ENCODE measurements at regions not wholly inside any gene's neighbourhood (a gene's known extent, or its start where the extent isn't known, plus 50 kb on each side); places are given as distances from the start of the nearest gene placed in this dataset.
"Not testable (repeated sequence)": the region's sequence is repeated elsewhere in the genome, so short reads cannot be mapped to it uniquely, and the experiment has no call there.

DNA sequence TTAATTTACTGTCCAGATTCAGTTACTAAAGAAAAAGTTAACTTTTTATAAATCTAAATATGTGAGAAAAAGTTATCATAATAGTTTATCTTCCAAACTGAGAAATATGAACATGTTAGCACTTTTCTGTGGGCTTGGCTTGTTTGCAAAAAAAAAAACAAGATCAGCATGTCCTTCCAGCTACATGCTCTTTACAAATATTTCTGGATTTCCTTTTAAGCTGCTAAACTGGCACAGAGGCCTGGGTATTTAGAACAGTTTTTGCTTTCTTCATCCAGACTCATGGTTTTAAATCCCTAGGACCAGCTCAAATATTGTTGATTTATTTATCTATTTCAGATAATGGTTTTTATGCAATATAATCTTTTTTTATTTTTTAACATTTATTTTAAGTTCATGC lies 1444.5 kb upstream of the FLRT2 start:
- Histone ChIP-seq H3K9ac (ENCODE audit: low read depth in 1 of 2, low read length in 2 of 2) (no peak overlapping the region), H3K9me3 (ENCODE audit: control insufficient read depth in 1 of 2, low read length in 2 of 2) (peaks cover 1 to 16% of the 10 kb centered on the region in 2 donors), H3K27me3 (ENCODE audit: control insufficient read depth in 1 of 2, insufficient read depth in 2 of 2, low read length in 2 of 2) (no peaks in the 10 kb centered on the region), H3K27ac (ENCODE audit: low read depth, low read length) (no peak overlapping the region), H3K4me1 (ENCODE audit: control insufficient read depth in 1 of 2, insufficient read depth in 2 of 2, low read length in 2 of 2) (no peaks in the 10 kb centered on the region), H3K36me3 (ENCODE audit: control insufficient read depth in 1 of 2, insufficient read depth in 2 of 2, low read length in 2 of 2) (no peaks in the 10 kb centered on the region), H3K4me3 (ENCODE audit: low read depth in 1 of 2, low read length in 2 of 2) (no peak overlapping the region)

DNA sequence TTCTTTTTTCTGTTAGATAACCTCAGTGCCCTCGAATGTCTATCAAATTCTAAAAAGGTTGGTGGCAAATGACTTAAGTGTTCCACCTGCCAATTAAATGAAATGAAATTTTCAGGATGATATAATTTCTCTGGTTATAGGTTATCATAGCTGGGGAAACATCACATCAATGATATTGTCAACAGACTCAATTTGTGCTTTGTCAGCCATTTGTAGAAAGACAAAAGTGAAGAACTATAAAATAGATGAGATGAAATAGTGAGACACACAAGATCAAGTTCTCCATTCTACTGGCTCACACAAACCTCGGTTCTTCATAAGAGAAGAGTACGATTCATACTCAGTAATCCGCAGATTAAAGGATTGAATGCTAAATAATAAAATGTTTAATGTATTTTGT lies 1443.2 kb upstream of the FLRT2 start:
- no peak overlapping the region for H3K27ac ChIP-seq (ENCODE audit: low read depth, low read length)
- H3K9me3 ChIP-seq (ENCODE audit: control insufficient read depth in 1 of 2, low read length in 2 of 2), result peaks cover 12 to 15% of the 10 kb centered on the region in 2 donors
- no peaks in the 10 kb centered on the region for H3K27me3 ChIP-seq (ENCODE audit: control insufficient read depth in 1 of 2, insufficient read depth in 2 of 2, low read length in 2 of 2)
- no peak overlapping the region for H3K9ac ChIP-seq (ENCODE audit: low read depth in 1 of 2, low read length in 2 of 2)
- no peak overlapping the region for H3K4me3 ChIP-seq (ENCODE audit: low read depth in 1 of 2, low read length in 2 of 2)
- no peaks in the 10 kb centered on the region for H3K4me1 ChIP-seq (ENCODE audit: control insufficient read depth in 1 of 2, insufficient read depth in 2 of 2, low read length in 2 of 2)
- H3K36me3 ChIP-seq (ENCODE audit: control insufficient read depth in 1 of 2, insufficient read depth in 2 of 2, low read length in 2 of 2), result no peaks in the 10 kb centered on the region

DNA sequence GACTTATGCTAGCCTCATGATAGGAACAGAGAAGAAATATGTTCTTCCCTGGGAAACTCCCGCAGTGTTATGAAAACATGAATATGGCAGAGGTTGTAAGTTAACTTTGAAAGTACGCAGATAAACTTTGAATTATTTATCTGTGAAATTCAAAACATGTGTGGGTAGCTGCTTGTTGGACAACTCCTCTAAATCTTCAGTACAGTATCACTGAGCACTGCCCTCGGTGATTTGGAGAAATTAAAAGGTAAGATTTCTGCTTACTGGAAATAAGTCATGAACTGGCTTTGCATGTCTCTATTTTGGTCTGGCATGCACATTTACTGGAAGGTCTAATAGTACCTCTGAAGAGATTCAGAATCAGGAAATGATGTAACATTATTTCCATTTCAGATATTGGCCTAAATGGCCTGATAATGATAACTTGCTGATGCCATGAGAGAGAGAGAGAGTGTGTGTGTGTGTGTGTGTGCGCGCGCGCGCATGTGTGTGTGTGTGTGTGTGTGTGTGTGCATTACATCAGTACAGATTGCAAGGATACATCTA lies 1441.9 kb upstream of the FLRT2 start:
- H3K4me1 ChIP-seq (ENCODE audit: control insufficient read depth in 1 of 2, insufficient read depth in 2 of 2, low read length in 2 of 2), result no peaks in the 10 kb centered on the region
- H3K27me3 ChIP-seq (ENCODE audit: control insufficient read depth in 1 of 2, insufficient read depth in 2 of 2, low read length in 2 of 2), result no peaks in the 10 kb centered on the region
- H3K9me3 ChIP-seq (ENCODE audit: control insufficient read depth in 1 of 2, low read length in 2 of 2), result peaks cover 13 to 15% of the 10 kb centered on the region in 2 donors
- no peak overlapping the region for H3K27ac ChIP-seq (ENCODE audit: low read depth, low read length)
- H3K36me3 ChIP-seq (ENCODE audit: control insufficient read depth in 1 of 2, insufficient read depth in 2 of 2, low read length in 2 of 2), result no peaks in the 10 kb centered on the region
- no peak overlapping the region for H3K9ac ChIP-seq (ENCODE audit: low read depth in 1 of 2, low read length in 2 of 2)
- no peak overlapping the region for H3K4me3 ChIP-seq (ENCODE audit: low read depth in 1 of 2, low read length in 2 of 2)

DNA sequence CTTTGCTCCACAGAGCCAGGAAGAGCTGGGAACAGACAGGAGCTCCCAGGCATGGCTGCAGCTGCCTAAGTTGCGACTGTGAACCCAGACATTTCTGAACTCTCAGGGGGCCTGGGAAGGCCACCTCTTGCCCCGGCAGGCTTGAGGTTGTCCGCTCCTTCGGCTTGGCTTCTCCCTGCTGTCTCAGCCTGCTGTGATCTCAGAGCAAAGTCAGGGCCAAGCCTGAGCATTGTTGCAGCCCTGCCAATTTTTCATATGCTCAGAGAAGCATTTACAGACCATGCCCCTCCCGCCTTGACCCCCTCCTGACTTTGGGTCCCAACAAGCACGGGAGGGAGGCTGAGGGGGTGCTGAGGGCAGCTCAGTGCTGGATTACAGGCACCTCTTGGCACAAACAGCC lies 1439.1 kb upstream of the FLRT2 start:
- no peaks in the 10 kb centered on the region for H3K36me3 ChIP-seq (ENCODE audit: control insufficient read depth in 1 of 2, insufficient read depth in 2 of 2, low read length in 2 of 2)
- no peaks in the 10 kb centered on the region for H3K27me3 ChIP-seq (ENCODE audit: control insufficient read depth in 1 of 2, insufficient read depth in 2 of 2, low read length in 2 of 2)
- no peak overlapping the region for H3K9ac ChIP-seq (ENCODE audit: low read depth in 1 of 2, low read length in 2 of 2)
- peaks cover 13 to 15% of the 10 kb centered on the region in 2 donors for H3K9me3 ChIP-seq (ENCODE audit: control insufficient read depth in 1 of 2, low read length in 2 of 2)
- no peak overlapping the region for H3K27ac ChIP-seq (ENCODE audit: low read depth, low read length)
- no peaks in the 10 kb centered on the region for H3K4me1 ChIP-seq (ENCODE audit: control insufficient read depth in 1 of 2, insufficient read depth in 2 of 2, low read length in 2 of 2)
- H3K4me3 ChIP-seq (ENCODE audit: low read depth in 1 of 2, low read length in 2 of 2), result no peak overlapping the region

DNA sequence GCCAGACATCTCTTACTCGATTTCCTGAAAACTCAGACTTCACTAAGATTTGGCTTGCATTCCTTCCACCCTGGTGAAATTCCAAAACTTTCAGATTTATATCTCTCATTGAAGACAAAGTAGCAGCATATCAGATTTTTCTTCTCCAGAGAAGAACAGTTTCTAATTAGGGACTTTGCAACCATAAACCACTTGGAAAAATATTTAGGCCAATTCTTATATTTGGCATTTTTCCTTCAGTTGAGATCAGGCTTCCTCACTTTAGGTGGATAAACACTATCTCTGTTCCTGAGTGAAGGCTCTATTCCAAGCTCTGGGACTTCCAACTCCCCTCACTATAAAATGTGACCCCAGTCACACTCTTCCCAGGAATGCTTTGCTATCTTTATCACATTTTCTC lies 1434.3 kb upstream of the FLRT2 start:
- Histone ChIP-seq H3K27me3 (ENCODE audit: control insufficient read depth in 1 of 2, insufficient read depth in 2 of 2, low read length in 2 of 2) (no peaks in the 10 kb centered on the region), H3K4me3 (ENCODE audit: low read depth in 1 of 2, low read length in 2 of 2) (no peak overlapping the region), H3K9me3 (ENCODE audit: control insufficient read depth in 1 of 2, low read length in 2 of 2) (peaks cover 12 to 16% of the 10 kb centered on the region in 2 donors), H3K4me1 (ENCODE audit: control insufficient read depth in 1 of 2, insufficient read depth in 2 of 2, low read length in 2 of 2) (no peaks in the 10 kb centered on the region), H3K9ac (ENCODE audit: low read depth in 1 of 2, low read length in 2 of 2) (no peak overlapping the region), H3K36me3 (ENCODE audit: control insufficient read depth in 1 of 2, insufficient read depth in 2 of 2, low read length in 2 of 2) (no peaks in the 10 kb centered on the region), H3K27ac (ENCODE audit: low read depth, low read length) (no peak overlapping the region)

DNA sequence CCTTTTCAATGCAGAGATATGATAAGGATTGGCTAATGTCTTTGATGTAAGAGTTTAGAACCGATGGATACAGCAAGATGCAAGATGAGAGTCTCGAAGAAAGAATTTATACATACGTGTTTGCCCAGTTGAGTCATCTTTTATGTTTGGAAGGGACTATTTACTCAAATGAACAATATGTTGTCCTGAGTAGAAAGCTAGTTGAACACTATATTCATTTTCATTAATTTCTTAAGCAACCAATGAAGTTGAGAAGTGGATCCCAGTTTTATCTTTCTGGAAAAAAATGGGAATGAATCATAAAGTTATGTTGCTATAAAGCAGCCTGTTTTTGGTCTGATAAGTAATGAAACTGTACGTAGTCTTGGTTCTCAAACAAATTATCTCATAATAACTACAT lies 1431.7 kb upstream of the FLRT2 start:
- H3K27ac ChIP-seq (ENCODE audit: low read depth, low read length), result no peak overlapping the region
- no peaks in the 10 kb centered on the region for H3K27me3 ChIP-seq (ENCODE audit: control insufficient read depth in 1 of 2, insufficient read depth in 2 of 2, low read length in 2 of 2)
- peaks cover 5 to 15% of the 10 kb centered on the region in 2 donors for H3K9me3 ChIP-seq (ENCODE audit: control insufficient read depth in 1 of 2, low read length in 2 of 2)
- no peak overlapping the region for H3K9ac ChIP-seq (ENCODE audit: low read depth in 1 of 2, low read length in 2 of 2)
- no peak overlapping the region for H3K4me3 ChIP-seq (ENCODE audit: low read depth in 1 of 2, low read length in 2 of 2)
- H3K4me1 ChIP-seq (ENCODE audit: control insufficient read depth in 1 of 2, insufficient read depth in 2 of 2, low read length in 2 of 2), result no peaks in the 10 kb centered on the region
- no peaks in the 10 kb centered on the region for H3K36me3 ChIP-seq (ENCODE audit: control insufficient read depth in 1 of 2, insufficient read depth in 2 of 2, low read length in 2 of 2)

DNA sequence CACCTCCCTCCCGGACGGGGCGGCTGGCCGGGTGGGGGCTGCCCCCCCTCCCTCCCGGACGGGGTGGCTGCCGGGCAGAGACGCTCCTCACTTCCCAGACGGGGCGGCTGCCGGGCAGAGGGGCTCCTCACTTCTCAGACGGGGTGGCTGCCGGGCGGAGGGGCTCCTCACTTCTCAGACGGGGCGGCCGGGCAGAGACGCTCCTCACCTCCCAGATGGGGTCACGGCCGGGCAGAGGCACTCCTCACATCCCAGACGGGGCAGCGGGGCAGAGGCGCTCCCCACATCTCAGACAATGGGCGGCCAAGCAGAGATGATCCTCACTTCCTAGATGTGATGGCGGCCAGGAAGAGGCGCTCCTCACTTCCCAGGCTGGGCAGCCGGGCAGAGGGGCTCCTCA lies 1430.4 kb upstream of the FLRT2 start:
- not testable (repeated sequence) for H3K36me3 ChIP-seq (ENCODE audit: control insufficient read depth in 1 of 2, insufficient read depth in 2 of 2, low read length in 2 of 2); H3K4me3 ChIP-seq (ENCODE audit: low read depth in 1 of 2, low read length in 2 of 2); H3K27ac ChIP-seq (ENCODE audit: low read depth, low read length); H3K9ac ChIP-seq (ENCODE audit: low read depth in 1 of 2, low read length in 2 of 2); H3K4me1 ChIP-seq (ENCODE audit: control insufficient read depth in 1 of 2, insufficient read depth in 2 of 2, low read length in 2 of 2); H3K27me3 ChIP-seq (ENCODE audit: control insufficient read depth in 1 of 2, insufficient read depth in 2 of 2, low read length in 2 of 2)
- peaks cover 5 to 15% of the 10 kb centered on the region in 2 donors for H3K9me3 ChIP-seq (ENCODE audit: control insufficient read depth in 1 of 2, low read length in 2 of 2)

DNA sequence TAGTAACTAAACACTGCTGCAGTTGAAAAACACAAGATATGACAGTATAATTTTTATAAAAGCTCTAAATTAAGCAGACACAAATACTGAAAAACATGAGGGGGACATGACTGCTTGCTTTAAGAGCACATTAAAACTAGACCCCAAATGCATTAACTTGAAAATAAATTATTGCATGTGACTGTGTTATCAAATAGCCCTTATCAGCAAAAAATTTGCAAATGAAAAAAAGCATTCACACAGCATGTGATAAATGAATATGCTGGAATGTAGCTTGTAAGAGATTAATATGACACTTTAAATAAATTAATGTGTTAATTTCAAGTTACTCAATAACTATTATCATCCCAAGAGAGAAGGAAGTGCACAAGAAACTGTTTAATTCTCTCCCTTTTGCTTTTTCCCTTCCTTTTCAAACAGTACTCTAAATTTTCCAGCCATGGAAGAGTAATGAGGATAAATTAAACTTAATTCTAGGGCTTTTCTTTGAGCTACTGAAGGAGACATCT lies 1422.1 kb upstream of the FLRT2 start:
- Histone ChIP-seq H3K27me3 (ENCODE audit: control insufficient read depth in 1 of 2, insufficient read depth in 2 of 2, low read length in 2 of 2) (no peaks in the 10 kb centered on the region), H3K9ac (ENCODE audit: low read depth in 1 of 2, low read length in 2 of 2) (no peak overlapping the region), H3K4me3 (ENCODE audit: low read depth in 1 of 2, low read length in 2 of 2) (no peak overlapping the region), H3K27ac (ENCODE audit: low read depth, low read length) (no peak overlapping the region), H3K36me3 (ENCODE audit: control insufficient read depth in 1 of 2, insufficient read depth in 2 of 2, low read length in 2 of 2) (no peaks in the 10 kb centered on the region), H3K4me1 (ENCODE audit: control insufficient read depth in 1 of 2, insufficient read depth in 2 of 2, low read length in 2 of 2) (no peaks in the 10 kb centered on the region), H3K9me3 (ENCODE audit: control insufficient read depth in 1 of 2, low read length in 2 of 2) (peaks cover 0 to 3% of the 10 kb centered on the region in 2 donors)

DNA sequence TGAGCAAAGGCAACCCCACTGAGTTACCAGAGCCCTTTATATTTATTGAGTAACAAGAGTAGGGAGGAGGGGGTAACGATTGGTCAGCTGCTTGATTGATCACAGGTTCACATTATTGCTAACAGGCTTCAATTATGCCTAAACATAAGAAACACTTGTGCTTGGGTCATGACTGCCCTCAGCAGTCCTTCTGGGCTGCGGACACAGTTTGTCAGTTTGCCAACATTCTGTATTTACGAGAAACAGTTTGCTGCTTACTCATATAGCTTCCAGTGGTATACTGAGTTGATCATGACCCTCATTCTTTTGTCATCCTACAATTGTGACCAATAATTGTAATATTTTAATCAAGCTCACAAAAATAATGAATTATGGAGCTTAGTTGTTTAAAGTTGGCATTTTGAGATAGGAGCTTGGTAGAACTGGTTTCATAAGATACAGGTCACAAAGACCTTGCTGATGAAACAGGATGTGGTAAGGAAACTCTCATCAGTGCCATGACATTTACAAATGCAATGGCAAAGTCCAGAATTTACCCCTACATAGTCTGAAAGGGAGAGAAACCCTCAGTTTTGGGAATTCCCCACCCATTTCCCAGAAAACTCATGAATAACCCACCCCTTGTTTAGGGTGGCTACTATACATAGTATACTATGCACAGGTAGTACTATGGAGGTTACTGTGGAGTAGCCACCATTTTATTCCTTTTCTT lies 1421.0 kb upstream of the FLRT2 start:
- no peaks in the 10 kb centered on the region for H3K9me3 ChIP-seq (ENCODE audit: control insufficient read depth in 1 of 2, low read length in 2 of 2)
- no peak overlapping the region for H3K27ac ChIP-seq (ENCODE audit: low read depth, low read length)
- H3K4me1 ChIP-seq (ENCODE audit: control insufficient read depth in 1 of 2, insufficient read depth in 2 of 2, low read length in 2 of 2), result no peaks in the 10 kb centered on the region
- H3K36me3 ChIP-seq (ENCODE audit: control insufficient read depth in 1 of 2, insufficient read depth in 2 of 2, low read length in 2 of 2), result no peaks in the 10 kb centered on the region
- H3K27me3 ChIP-seq (ENCODE audit: control insufficient read depth in 1 of 2, insufficient read depth in 2 of 2, low read length in 2 of 2), result no peaks in the 10 kb centered on the region
- no peak overlapping the region for H3K4me3 ChIP-seq (ENCODE audit: low read depth in 1 of 2, low read length in 2 of 2)
- H3K9ac ChIP-seq (ENCODE audit: low read depth in 1 of 2, low read length in 2 of 2), result no peak overlapping the region

DNA sequence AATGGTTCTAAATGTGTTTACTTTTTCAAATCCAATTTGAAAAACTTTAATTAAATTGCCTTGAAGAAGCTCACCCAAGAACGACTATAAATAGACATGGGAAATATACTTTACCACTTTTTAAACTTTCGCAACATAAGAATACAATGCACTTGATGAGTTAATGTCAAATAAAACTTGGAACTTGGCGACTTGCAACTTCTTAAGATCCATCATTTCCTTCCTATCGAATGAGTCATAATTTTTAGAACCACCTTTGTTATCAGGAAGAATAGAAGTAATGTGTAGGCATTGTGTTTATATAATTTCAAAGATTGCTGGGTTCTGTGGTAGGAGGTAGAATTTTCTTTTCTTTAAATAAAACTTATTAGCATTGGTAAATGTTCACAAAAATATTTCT lies 1417.4 kb upstream of the FLRT2 start:
- Histone ChIP-seq H3K36me3 (ENCODE audit: control insufficient read depth in 1 of 2, insufficient read depth in 2 of 2, low read length in 2 of 2) (no peaks in the 10 kb centered on the region), H3K27ac (ENCODE audit: low read depth, low read length) (no peak overlapping the region), H3K4me3 (ENCODE audit: low read depth in 1 of 2, low read length in 2 of 2) (no peak overlapping the region), H3K9ac (ENCODE audit: low read depth in 1 of 2, low read length in 2 of 2) (no peak overlapping the region), H3K4me1 (ENCODE audit: control insufficient read depth in 1 of 2, insufficient read depth in 2 of 2, low read length in 2 of 2) (no peaks in the 10 kb centered on the region), H3K9me3 (ENCODE audit: control insufficient read depth in 1 of 2, low read length in 2 of 2) (no peaks in the 10 kb centered on the region), H3K27me3 (ENCODE audit: control insufficient read depth in 1 of 2, insufficient read depth in 2 of 2, low read length in 2 of 2) (no peaks in the 10 kb centered on the region)
